ENCODE measurements at regions not wholly inside any gene's neighbourhood (a gene's known extent, or its start where the extent isn't known, plus 50 kb on each side); places are given as distances from the start of the nearest gene placed in this dataset.

DNA sequence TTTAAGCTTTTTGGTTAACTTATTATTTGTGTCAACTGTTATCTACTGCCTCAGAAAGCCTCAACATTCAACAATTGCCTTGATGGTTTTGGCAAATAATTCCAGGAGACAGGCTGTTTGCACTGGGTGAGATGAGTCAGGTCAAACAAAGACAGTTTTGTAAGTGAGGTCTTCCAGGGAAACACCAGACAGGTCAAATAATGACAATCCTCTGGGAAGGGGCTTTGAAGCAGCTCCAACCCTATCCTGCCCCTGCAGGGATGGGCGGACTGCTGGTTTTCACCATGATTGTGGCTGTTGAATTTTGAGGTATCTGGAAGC, 79.4 kb upstream of the PRR23E start:
- Histone ChIP-seq H3K27me3 (no peaks in the 10 kb centered on the region), H3K27ac (no peak overlapping the region), H3K9me3 (ENCODE audit: low read depth) (no peaks in the 10 kb centered on the region), H3K4me1 (ENCODE audit: low read depth) (no peaks in the 10 kb centered on the region), H3K36me3 (no peaks in the 10 kb centered on the region), H3K4me3 (no peak overlapping the region)
- no peak for DNase-seq (ENCODE audit: low read depth in 1 of 2, low spot score in 1 of 2)
- TF ChIP-seq, protein P1, sequence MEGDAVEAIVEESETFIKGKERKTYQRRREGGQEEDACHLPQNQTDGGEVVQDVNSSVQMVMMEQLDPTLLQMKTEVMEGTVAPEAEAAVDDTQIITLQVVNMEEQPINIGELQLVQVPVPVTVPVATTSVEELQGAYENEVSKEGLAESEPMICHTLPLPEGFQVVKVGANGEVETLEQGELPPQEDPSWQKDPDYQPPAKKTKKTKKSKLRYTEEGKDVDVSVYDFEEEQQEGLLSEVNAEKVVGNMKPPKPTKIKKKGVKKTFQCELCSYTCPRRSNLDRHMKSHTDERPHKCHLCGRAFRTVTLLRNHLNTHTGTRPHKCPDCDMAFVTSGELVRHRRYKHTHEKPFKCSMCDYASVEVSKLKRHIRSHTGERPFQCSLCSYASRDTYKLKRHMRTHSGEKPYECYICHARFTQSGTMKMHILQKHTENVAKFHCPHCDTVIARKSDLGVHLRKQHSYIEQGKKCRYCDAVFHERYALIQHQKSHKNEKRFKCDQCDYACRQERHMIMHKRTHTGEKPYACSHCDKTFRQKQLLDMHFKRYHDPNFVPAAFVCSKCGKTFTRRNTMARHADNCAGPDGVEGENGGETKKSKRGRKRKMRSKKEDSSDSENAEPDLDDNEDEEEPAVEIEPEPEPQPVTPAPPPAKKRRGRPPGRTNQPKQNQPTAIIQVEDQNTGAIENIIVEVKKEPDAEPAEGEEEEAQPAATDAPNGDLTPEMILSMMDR (IDR thresholded peaks at IDR 0.05; ENCODE audit: low read depth, low read length): no peak

DNA sequence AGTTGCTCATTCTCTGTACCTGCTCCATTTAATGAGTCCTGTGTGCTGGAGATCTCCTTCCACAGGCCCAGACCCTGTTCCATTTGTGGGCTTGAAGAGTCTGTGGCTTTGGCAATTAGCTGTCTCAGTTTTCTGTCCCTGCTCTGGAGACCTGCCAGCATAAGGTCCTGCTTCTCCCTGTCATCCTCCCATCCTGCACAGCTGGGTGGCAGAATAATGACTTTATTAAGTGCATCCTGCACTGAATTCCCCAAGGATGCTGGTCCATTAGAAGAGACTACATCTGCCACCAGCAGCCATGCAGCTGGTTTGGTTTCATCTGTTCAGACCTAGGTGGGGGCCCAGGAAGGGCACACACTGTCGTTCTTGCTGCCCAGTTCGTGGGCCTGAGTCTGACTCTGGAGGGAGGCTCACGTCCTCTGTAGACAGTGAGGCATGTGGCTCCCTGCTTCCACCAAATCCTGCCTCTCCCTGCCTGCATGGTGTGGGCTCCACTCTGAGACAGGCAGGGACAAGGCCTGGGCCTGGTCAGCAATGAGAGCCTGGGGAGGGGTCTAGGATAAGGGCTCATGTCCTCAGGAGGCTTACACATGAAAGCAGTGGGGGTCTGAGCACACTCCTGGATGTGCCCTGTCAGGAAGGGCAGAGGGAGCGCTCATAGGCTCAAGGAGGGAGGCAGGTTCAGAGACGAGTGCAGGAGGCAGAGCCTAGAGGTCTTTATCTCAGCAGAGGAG, 78.4 kb upstream of the PRR23E start:
- TF ChIP-seq, protein P1 (IDR thresholded peaks at IDR 0.05; ENCODE audit: low read depth, low read length): no peak
- Histone ChIP-seq H3K9me3 (ENCODE audit: low read depth) (no peaks in the 10 kb centered on the region), H3K4me3 (no peak overlapping the region), H3K27me3 (no peaks in the 10 kb centered on the region), H3K4me1 (ENCODE audit: low read depth) (no peaks in the 10 kb centered on the region), H3K36me3 (no peaks in the 10 kb centered on the region), H3K27ac (no peak overlapping the region)
- no peak for DNase-seq (ENCODE audit: low read depth in 1 of 2, low spot score in 1 of 2)

DNA sequence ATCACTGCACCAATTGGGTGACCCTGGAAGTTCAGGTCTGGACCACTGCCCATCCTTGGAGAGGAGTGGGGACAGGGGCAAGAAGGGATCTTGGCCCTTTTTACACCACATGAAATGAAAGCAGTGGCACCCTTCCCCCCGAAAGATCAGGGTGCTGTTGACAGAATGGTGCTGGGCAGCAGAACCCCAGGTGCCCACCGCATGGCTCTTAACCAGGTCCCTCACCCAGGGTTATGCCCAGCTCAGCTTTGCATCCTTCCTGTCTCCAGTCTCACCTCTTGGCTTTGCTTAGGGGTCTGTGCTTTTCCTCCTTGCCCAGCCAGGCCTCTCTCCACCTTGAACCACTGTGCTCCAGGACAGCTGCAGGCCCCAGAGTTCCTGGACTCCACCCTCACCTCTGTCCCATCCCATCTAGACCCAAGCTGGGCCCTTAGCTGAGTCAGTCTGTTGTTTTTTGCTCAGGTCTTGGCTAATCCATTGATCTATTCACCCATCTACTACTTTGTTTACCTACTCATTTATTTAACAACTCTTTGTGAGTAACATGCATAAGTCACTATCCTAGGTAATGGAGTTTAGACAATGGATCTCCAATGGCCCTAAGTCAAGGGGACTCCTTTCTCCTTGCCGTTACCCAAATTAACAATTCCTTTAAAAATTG, 77.1 kb upstream of the PRR23E start:
- H3K4me3 ChIP-seq: no peak overlapping the region
- H3K36me3 ChIP-seq: no peaks in the 10 kb centered on the region
- H3K27ac ChIP-seq: no peak overlapping the region
- no peaks in the 10 kb centered on the region for H3K9me3 ChIP-seq (ENCODE audit: low read depth)
- TF ChIP-seq, protein P1 (IDR thresholded peaks at IDR 0.05; ENCODE audit: low read depth, low read length): no peak
- DNase-seq (ENCODE audit: low read depth in 1 of 2, low spot score in 1 of 2): no peak
- H3K27me3 ChIP-seq: no peaks in the 10 kb centered on the region
- no peaks in the 10 kb centered on the region for H3K4me1 ChIP-seq (ENCODE audit: low read depth)

DNA sequence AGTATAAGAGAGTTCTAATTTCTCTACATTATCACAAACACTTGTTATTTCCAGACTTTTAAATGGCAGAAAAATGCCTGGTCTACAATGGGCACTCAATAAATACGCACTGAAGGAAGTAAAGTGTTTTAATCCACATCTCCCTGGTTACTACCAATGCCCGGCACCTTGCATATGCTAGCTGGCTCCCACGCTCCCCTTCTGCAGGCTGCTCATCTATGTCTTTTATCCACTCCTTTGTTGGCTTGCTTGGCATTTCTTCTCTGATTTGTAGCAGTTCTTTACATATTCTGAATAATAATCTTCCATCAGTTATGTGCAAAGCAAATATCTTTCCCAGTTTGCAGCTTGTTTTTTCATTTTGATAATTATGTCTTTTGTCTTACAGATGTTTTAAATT, 74.6 kb upstream of the PRR23E start:
- Histone ChIP-seq H3K4me3 (no peak overlapping the region), H3K4me1 (ENCODE audit: low read depth) (no peaks in the 10 kb centered on the region), H3K36me3 (no peaks in the 10 kb centered on the region), H3K27me3 (no peaks in the 10 kb centered on the region), H3K27ac (no peak overlapping the region), H3K9me3 (ENCODE audit: low read depth) (no peaks in the 10 kb centered on the region)
- TF ChIP-seq, protein P1 (IDR thresholded peaks at IDR 0.05; ENCODE audit: low read depth, low read length): no peak
- no peak for DNase-seq (ENCODE audit: low read depth in 1 of 2, low spot score in 1 of 2)

DNA sequence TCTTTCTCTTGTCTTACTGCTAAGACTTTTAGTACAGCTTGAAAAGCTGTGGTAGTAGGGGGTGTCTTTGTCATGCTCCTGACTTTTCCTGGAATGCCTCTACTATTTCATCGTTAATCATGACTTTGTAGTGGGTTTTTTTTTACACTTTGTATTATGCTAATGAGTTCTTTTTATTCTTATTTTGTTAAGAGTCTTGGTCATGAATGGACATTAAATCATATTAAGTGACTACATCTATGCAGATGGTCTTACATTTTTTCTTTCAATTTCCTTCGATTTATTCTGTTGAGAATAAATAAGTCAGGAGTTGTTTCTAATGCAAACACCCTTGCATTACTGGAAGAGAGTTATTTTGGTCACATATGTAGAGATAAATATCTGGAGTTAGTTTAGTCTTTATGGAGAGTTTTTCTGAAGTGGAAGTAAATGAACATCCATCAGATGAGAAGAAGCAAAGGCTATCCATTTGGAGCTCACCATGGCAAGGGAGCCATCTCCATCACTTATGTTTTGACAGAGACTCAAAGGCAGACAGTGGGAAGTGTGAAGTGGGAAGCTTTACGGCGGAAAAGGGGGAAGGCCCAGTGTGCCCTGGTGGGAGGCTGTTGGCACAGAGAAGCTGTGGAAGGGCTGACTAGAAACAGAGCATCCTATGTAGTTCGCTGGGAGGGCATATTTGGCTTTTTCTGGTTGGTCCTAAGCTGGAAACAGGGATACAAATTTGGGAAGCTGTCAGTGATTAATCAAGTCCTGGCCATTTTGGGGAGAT, 73.1 kb upstream of the PRR23E start:
- no peaks in the 10 kb centered on the region for H3K36me3 ChIP-seq
- TF ChIP-seq, protein P1 (IDR thresholded peaks at IDR 0.05; ENCODE audit: low read depth, low read length): no peak
- H3K4me3 ChIP-seq: no peak overlapping the region
- no peaks in the 10 kb centered on the region for H3K9me3 ChIP-seq (ENCODE audit: low read depth)
- DNase-seq (ENCODE audit: low read depth in 1 of 2, low spot score in 1 of 2): no peak
- no peaks in the 10 kb centered on the region for H3K4me1 ChIP-seq (ENCODE audit: low read depth)
- no peak overlapping the region for H3K27ac ChIP-seq
- no peaks in the 10 kb centered on the region for H3K27me3 ChIP-seq
